HG03135 (cell line): ENCODE measurements at regions not wholly inside any gene's neighbourhood (a gene's known extent, or its start where the extent isn't known, plus 50 kb on each side); places are given as distances from the start of the nearest gene placed in this dataset.

ENCODE experiments used
- ATAC-seq: cut with Tn5 transposase; IDR thresholded peaks from one replicate; pipeline ENCODE4 v1.9.1; 2021; ENCODE audit warnings: mild to moderate bottlenecking, moderate library complexity; ENCODE audit not compliant: unreplicated experiment

DNA sequence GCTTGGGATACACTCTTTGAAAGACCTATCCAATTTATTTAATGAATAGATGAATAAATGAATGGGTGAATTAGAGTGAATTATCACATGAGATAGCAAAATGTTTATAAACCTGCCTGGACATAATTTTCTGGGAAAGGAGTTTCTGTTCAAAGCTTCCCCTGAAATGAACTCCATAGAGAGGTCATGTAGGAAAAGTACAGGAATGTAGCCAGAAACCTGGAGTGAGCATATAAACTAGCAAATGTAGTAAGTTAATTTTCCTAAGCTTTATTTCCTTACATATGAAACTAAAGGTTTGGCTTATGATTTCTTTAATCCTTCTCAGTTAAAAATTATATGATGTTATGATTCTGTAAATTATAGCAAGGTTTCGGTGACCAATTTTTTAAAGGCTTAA is 380.3 kb upstream of the RSPO3 start:
- ATAC-seq: no peak

DNA sequence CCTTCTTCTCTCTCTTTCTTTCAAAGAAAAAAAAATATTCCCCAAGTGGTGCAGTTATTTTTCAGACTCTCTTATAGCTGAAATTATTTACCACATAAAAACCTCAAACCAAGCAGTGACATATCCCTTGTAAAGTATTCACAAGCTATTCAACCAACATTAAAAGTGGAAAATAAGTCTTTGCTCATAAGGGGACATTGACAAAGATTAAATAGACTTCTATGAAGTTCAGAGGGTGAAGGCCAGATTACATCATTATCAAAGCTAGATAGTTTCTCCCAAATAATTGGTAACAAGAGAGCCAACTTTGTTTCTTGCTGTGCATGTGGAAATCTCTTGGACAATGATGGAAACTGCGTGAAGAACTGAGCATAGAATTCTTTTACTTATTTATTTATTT is 379.8 kb upstream of the RSPO3 start:
- no peak for ATAC-seq

DNA sequence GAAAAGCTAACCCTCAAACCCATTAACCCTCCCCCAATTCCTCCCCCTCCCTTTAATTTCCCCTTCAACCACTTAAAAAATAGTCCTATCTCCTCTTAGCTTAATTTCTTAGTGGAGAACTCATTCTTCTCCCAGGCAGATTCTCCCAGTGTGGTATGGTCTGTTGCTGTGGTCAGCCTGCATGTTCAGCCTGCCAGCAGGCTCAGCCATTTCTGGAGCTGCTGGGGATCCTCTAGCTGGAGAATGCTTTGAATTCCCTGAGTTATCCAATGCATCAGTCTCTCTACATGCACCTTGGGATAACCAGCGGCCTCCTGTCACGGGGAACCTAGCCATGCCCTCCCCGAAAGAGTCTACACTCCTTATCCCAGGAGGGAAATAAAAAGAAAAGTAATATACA is 375.4 kb upstream of the RSPO3 start:
- ATAC-seq: no peak

DNA sequence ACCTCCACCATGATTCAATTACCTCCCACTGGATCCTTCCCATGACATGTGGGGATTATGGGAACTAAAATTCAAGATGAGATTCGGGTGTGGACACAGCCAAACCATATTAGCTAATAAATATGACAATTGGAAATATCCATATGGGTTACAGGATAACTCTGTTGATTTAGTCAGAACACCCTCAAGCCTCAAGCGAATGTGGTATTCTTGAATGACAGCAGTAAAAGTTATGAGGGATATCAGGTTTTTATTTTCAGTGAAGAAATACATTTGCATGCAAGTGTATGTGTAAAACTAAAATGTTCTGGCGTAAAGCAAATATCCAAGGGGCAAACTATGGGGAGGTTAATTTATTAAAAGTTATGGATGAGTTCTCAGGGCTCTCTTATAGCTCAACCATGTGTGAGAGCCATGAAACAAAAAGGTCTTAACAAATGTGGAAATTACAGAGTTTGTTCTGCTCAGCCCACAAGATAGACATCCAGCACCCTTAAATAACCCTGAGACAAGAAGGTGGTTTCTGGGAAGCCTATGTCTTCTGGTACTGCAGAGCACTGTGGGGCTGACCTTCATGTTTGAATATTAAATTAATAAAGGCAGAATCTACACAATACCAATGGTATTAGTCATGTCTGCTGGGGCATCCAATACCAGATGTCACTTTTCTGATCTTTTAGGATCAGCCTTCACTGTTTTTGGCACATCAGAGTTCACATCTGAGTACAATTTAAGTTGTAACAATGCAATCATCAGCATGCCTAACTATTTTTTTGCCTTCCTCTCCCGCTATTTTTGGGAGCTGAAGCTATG is 370.5 kb upstream of the RSPO3 start:
- no peak for ATAC-seq

DNA sequence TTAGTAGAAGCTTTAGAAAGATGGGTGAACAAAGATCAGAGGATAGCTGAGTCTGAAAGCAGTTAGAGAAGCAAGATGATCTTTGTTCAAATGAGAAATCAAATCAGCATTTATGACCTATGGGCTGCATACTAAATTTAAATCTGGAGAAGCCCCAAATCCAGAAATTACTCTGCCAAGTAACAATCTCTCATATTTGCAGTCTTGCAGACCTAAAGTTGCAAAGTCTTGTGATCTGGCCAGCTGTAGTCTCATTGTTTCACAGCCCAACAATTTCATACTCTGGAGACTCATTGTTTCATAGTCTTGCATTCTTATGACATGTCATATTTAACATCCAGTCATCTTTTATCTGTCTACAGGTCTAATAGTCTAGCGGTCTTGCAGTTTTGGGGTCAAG is 364.9 kb upstream of the RSPO3 start:
- no peak for ATAC-seq

DNA sequence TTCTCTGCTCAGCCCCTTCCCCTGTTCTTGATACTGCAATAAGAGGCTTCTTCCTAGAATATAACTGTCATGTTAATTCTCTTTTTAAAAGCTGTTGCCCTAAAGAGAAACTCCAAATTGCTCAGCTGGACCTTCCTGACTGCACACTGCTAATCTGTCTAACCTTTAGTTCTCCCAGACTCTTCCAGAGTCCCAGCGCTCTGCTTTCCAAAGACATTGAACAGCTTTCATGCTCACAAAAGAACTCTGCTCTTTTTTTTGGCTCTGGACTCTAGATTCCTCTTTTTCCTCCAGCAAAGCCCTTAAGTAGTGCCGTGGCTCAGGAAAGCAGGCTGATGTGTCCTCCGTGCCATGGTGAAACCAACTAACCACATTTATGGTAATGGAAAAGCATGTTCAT is 356.6 kb upstream of the RSPO3 start:
- no peak for ATAC-seq

DNA sequence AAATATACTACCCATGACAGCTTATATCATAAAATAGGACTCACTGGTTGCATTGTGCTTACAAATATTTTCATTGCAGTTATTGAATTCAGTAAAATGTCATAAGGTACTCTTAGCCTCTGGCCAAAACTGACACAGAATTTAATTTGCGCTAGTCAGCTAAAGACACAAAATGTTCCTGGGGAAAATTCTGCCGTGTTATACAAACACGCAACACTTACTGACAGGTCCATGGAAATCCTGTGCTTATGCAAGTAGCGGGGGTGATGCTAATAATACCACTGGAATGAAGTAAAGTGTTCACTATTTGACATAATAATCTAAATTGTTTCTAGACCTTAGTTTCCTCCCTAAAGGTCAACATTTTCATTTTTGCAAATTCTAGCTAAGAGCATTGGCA is 354.4 kb upstream of the RSPO3 start:
- ATAC-seq: no peak

DNA sequence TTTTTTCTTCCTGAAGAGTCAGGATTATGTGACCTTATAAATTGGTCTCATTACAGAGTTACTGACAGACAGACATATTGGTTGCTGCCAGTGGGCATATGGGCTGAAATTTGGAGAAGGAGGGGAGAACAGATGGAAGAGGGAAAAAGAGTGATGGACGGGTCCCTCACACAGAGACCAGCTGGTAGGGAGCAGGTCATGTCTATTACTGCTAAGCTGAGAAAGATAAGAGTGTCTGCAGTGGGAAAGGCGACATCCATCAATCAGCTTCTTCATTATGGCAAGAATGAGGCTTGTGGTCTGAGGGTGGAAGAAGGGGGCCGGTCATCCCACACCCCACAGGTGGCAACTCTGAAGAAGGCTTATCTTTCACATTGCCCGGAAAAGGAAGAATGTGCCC is 353.8 kb upstream of the RSPO3 start:
- ATAC-seq: no peak

DNA sequence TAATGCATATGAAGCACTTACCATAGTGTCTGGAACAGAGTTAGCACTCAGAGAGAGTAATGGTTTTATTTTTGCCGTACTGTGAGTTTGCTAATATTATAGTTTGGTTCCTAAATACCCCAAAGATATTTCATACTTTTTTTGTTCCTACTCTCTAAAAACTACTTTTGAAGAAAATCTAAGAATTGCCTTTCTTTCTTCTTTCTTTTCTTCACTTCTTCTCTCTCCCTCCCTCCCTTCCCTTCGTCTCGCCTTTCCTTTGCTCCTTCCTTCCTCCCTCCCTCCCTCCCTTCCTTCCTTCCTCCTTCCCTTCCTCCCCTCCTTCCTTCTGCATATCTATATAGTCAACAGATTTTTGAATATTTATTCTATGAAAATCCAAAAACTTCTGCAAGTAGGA is 351.7 kb upstream of the RSPO3 start:
- no peak for ATAC-seq

DNA sequence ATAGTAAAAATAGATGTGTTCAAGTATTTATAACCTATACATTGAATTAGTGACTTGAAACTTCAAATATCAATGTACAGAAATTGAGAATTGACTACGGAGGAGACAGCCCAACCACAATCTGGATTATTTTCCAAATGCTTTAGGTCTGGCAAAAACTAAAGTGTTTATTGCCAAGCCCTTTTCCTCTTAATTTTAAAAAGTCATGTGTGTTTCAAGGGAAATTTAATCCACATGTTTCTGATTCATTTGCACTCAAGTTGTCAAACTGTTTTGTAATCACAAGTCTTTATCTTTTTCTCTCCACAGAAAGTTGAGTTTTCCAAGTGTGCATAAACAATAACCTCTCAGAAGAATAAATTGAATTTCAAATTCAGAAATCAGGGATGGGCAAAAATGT is 350.8 kb upstream of the RSPO3 start:
- ATAC-seq: no peak

DNA sequence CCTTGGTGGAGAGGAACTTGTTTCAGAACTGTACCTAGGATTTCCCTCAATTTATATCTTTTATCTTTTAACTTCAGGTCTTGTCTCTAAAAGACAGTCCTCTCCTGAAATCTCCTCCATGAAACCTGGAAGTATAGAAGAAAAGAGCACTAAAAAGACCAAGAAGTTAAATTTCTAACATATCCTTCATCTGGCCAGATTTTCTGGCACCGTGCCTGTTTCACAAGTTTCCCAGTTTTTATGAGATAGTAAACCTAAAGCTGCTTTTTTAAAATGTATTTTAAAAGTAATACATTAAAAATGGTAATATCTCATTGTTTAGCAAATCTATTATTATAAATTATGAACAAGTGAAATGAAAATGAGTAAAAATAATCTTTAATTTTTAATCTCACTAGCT is 348.3 kb upstream of the RSPO3 start:
- ATAC-seq: no peak

DNA sequence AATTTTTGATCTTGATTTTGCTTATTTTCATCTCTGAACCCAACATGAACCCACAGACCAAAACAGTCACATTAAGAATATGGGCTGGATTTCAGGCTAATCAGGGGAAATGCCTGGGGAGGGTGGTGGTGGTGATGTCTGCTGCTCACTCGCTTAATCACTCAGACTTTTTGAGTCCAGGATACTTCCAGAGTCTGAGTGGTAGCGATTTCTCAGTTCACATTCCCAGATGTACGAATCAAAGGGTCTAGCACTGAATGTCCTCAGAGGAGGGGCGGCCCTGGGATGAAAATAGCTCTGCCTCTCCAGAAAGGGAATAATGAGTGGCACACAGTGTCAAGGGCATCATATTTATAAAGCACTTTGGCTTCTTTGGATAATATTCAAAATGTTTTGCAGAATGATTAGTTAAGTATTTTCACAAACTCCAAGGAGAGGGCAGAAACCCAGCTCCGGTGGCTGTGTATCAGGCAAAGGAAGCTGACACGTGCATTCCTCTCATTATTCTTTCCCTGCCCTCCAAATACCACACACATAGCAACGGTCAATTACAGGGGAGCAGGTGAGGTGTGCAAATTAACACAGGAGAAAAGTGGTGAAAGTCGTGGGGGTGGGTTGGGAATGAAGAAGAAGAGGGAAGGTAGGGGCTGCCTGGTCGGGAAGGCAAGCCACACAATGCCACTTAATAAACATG is 345.2 kb upstream of the RSPO3 start:
- ATAC-seq: no peak

DNA sequence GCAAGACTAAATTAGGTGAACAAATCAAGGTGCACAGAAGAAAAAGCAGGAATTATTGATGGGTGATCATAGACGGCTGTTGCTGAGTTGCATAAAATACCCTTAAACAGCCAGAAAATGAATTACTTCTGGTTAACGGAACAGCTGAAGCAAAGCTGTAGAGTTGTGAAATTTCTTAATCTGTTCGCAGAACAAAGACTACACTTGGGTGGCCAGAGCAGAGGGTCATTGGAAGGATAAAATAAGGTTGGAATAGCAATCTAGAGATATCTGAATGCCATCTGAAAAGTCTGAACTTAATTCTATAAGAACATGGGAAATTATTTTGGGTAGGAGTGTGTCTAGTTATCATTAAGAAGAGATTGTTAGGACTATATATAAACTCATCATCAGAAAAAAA is 339.1 kb upstream of the RSPO3 start:
- ATAC-seq: no peak

DNA sequence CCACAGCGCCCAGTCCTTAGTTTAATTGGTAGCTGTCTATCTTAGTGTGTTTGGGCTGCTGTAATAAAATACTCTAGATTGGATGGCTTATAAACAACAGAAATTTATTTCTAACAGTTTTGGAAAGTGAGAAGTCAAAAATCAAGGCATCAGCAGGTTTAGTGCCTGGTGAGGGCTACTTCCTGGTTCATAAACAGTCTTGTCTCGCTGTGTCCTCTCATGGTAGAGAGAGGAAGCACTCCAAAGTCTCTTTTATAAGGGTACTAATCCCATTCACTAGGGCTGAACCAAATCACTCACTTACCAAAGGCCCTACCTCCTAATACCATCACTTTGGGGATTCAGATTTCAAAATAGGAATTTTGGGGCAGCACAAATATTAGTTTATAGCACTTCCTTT is 336.9 kb upstream of the RSPO3 start:
- ATAC-seq: no peak

DNA sequence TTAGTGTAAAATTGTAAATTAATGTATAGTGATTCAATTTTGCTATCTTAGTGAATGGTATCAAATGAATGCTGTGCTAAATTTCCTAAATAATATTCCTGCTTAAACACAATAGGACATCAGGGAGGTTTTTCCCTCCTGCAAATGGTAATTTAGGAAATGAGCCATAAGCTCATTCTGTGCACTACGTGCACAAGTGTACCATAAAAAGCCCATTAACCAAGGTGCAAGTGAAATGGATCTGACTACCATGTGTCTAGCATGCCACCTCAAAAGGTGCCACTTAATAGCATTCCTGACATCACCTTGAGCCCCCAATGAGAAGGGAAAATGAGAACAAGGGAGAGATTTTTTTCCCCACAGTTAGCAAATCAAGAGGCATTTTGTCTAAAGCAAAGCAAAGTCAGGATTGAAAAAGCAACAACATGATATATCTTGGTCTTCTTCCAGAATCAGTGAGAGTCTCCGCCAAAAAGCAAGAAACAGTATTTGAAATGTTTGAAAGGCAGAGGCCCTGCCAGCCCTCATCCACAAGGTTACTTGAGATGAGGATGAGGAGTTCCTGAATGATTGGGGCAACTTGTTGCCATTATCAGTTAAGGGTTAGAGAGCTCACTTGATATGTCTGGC is 334.2 kb upstream of the RSPO3 start:
- ATAC-seq: no peak

DNA sequence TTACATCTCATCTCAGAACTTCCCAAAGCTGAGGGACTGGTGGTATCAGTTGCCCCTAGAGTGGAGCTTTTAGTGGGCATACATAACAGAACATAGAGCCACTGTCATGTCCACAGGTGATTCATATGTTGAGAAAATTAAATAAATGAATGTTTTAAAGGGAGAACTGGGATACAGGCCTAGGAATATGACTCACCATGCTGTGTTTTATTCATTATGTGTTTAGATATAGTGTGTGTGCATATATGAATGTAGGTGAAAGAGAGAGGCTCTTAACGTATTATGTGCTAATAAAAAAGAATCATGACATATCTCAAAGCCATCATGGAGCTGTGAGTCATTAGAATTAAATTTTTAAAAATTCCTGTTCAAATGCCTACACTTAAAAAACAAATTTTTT is 332.2 kb upstream of the RSPO3 start:
- ATAC-seq: no peak

DNA sequence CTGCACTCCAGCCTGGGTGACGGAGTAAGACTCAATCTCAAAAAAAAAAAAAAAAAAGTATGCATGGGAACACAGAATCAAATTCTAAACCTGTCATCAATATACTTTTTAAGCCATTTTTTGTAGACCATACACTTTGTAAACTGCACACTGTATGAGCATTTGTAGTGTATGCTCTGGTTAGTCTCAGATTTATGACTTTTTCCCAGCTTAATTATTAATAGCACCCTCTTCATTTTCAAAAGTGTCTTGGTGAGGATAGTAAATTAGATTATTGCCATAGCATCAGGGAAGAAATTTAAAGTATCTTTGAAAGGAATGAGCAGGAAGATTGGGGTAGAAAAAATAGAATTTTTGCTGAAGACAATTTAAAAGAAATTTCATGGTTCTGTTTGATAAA is 330.8 kb upstream of the RSPO3 start:
- no peak for ATAC-seq

DNA sequence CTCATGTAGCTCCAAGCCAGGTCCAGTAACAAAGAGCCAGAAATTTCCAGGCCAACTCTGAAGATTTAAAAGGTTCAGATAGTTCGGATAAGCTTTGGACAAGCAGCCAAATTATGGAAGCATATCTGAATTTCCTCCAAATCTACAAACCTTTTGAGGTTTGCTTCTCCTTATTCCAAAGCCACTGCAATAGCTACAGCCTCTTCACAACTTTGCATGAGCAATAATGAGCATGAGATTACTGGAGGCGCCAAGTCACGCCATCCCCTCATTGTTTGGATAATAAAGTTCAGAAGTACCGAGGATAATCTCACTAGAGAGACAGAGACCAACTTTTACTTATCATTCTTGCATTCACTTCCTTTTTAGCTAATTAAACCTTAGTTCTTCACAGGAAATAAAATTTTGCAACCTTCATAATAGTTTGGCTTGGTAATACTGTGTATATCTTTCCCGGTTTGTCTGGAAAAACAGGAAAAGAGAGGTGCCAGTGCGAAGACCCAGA is 329.6 kb upstream of the RSPO3 start:
- ATAC-seq: no peak

DNA sequence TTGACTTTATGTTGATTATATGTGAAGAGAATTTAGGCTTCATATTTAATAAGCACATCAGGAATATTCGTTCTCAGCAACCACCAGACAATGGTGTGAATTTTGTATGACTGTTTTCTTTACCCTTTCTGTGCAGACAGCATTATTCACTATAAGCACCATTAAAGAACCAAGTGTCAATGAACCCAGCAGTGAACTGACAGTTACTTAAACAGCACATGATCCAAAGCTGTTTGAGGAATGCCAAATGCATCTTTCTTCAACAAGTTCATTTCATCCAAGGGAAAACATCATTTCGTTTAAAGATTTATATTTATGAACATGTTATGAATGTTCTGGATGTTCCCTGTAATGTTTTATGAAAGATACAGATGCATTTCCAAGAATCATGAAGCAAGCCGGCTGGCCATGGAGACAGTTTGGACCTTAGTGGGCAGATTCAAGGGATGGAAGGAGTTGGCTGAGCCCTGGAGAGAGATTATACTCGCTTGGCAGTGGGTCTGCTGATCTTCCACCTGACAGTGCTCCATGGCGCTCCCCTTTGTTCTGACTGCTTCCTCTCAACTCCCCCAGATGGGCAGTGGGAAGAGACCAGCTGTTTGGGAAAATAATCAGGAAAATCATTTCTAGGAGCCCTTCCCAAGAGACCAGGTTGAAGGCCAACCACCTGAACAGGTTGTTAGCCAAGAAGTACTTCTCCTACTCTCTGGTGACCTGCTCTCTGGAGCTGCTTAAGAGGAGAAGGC is 326.0 kb upstream of the RSPO3 start:
- ATAC-seq: no peak

DNA sequence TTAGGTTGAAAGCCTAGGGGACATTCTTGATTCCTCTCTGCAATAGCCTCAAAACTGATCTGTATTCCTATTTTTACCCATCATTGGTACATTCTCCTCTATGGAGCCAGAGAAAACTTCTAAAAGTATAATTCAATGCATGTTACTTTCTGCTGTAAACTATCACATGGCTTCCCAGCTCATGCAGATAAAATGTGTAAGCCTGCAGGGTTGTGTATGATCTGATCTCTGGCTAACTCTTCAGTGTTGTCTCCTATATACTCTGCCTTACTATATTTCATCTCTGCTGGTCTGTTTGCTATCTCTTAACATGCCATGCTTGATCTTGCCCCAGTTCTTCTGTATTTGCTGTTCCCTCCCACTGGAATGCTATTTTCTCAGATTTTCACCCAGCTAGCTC is 323.3 kb upstream of the RSPO3 start:
- ATAC-seq: no peak

DNA sequence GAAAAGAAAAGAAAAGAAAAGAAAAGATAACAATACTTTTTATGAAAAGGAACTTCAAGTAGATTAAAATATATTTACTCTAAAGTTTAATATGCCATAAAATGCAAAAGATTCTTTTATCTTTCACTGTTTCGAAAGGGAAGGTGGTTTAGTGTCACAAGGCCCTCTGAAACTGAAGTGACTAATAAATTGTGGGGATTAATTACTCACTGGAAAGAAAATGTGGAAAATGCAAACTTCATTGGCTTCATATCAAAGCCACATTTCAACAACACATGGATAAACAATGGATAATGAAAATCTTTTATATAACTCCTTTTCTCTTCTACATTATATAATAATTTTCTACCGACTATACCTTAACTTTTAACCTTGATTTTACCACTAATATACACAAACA is 320.5 kb upstream of the RSPO3 start:
- ATAC-seq: no peak
